ENCODE measurements at regions not wholly inside any gene's neighbourhood (a gene's known extent, or its start where the extent isn't known, plus 50 kb on each side); places are given as distances from the start of the nearest gene placed in this dataset.

DNA sequence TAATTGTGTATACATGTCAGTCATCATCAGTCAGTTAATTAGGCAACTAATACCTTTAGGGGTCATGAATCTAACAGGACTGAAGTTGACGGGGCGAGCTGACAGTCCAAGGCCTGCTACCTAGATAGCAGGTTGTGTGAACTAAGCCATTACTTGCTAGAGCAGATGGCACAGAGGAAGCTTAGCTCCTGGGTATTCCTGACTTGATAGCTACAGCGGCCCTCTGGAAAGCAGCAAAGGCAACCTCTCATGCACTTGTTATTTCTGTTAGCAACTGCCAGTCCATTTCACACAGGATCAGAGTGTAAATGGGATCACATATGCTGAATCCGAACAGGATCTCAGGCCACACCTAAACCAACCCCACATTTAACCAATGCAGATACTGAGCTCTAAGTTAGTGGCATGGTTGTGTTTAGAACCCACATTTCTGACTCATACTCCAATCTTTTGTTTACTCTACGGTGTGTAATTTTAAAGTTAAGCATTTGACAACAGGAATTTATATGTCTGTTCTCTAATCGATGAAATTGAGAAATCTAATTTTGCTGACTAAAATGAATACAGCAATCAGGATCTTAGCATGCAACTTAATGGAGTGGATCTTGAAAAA is 521.3 kb upstream of the ZNF608 start:
- CTCF ChIA-PET: interaction anchor here (1.3 kb wide), 1 partner anchor 12 kb away, joined by 3 read pairs; no protein-coding TSS in a partner anchor
- POLR2A ChIA-PET: interaction anchor here (0.6 kb wide), 1 partner anchor 336 kb away, joined by 5 read pairs; no protein-coding TSS in a partner anchor
- no peak for DNase-seq (ENCODE audit: low read depth, low spot score)

DNA sequence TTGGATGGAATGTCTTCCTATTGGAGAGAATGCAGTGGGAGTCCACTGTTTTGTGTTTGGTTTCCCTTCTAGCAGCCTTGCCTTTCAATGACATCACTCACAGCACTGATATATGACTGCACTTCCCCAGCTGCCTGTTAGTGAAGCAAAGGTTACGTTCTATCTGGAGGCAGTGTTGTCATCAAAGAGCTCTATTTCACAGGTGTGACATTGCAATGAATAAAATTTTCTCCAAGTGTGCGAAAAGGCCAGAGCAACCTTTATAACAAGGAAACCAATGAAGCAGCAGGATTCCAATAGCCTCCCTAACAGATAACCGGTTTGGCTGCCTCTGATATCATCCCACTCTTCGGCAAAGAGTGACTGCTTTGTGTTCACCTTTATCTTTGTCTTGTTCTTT is 523.5 kb upstream of the ZNF608 start:
- POLR2A ChIA-PET: interaction anchor here (0.7 kb wide), 1 partner anchor 658 kb away, joined by 4 read pairs; no protein-coding TSS in a partner anchor
- no peak for DNase-seq (ENCODE audit: low read depth, low spot score)

More for the DNA sequence above, 521.3 kb upstream of the ZNF608 start:
- no peak overlapping the region for H3K4me3 ChIP-seq (ENCODE audit: low read depth, low read length)
- TF ChIP-seq, protein P1, sequence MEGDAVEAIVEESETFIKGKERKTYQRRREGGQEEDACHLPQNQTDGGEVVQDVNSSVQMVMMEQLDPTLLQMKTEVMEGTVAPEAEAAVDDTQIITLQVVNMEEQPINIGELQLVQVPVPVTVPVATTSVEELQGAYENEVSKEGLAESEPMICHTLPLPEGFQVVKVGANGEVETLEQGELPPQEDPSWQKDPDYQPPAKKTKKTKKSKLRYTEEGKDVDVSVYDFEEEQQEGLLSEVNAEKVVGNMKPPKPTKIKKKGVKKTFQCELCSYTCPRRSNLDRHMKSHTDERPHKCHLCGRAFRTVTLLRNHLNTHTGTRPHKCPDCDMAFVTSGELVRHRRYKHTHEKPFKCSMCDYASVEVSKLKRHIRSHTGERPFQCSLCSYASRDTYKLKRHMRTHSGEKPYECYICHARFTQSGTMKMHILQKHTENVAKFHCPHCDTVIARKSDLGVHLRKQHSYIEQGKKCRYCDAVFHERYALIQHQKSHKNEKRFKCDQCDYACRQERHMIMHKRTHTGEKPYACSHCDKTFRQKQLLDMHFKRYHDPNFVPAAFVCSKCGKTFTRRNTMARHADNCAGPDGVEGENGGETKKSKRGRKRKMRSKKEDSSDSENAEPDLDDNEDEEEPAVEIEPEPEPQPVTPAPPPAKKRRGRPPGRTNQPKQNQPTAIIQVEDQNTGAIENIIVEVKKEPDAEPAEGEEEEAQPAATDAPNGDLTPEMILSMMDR (IDR thresholded peaks at IDR 0.05; ENCODE audit: insufficient read depth, low read length, missing control alignments): no peak

DNA sequence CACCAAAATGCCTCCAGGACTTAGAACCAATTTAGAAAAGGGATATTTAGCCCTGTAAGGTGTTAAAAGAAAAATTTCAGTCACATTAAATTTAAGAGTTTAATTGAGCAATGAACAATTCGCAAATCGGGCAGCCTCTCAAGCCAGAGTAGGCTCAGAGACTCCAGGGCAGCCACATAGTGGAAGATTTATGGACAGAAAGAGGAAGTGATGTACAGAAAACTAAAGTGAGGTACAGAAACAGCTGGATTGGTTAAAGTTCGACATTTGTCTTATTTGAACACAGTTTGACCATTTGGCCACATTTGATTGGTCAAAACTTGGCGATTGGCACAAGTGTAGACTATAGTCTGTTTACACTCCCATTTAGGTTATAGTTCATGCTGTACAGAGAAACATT is 525.9 kb upstream of the ZNF608 start:
- CTCF ChIA-PET: no interaction called here
- H3K4me3 ChIP-seq (ENCODE audit: low read depth, low read length): no peak overlapping the region

More for the DNA sequence above, 523.5 kb upstream of the ZNF608 start:
- CTCF ChIA-PET: interaction anchor here (0.9 kb wide), 1 partner anchor 143 kb away, joined by 5 read pairs; no protein-coding TSS in a partner anchor
- no peak overlapping the region for H3K4me3 ChIP-seq (ENCODE audit: low read depth, low read length)
- TF ChIP-seq, protein P1 (IDR thresholded peaks at IDR 0.05; ENCODE audit: insufficient read depth, low read length, missing control alignments): no peak

DNA sequence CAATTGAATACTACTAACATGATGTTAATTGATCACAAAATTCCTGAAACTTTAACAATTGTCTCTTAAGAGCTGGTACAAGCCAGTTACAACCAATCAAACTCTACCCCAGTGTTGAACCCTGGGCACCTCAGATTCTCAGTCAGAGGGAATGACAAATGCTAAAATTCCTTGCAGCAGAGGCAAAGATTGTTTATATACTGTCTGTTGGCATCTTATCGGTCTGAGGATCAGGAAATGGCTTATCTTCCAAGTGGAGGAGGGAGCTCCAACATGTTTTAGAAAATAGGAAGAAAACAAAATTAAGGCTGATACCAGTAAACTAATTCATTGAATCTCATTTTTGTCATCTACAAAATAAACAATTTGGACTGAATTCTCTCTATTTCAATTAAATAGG is 527.8 kb upstream of the ZNF608 start:
- no peak overlapping the region for H3K4me3 ChIP-seq (ENCODE audit: low read depth, low read length)
- CTCF ChIA-PET: interaction anchor here (1.5 kb wide), 1 partner anchor 13 kb away, joined by 3 read pairs; no protein-coding TSS in a partner anchor
- POLR2A ChIA-PET: no interaction called here
- TF ChIP-seq, protein P1 (IDR thresholded peaks at IDR 0.05; ENCODE audit: insufficient read depth, low read length, missing control alignments): no peak
- no peak for DNase-seq (ENCODE audit: low read depth, low spot score)

More for the DNA sequence above, 525.9 kb upstream of the ZNF608 start:
- TF ChIP-seq, protein P1 (IDR thresholded peaks at IDR 0.05; ENCODE audit: insufficient read depth, low read length, missing control alignments): no peak
- POLR2A ChIA-PET: no interaction called here
- no peak for DNase-seq (ENCODE audit: low read depth, low spot score)

DNA sequence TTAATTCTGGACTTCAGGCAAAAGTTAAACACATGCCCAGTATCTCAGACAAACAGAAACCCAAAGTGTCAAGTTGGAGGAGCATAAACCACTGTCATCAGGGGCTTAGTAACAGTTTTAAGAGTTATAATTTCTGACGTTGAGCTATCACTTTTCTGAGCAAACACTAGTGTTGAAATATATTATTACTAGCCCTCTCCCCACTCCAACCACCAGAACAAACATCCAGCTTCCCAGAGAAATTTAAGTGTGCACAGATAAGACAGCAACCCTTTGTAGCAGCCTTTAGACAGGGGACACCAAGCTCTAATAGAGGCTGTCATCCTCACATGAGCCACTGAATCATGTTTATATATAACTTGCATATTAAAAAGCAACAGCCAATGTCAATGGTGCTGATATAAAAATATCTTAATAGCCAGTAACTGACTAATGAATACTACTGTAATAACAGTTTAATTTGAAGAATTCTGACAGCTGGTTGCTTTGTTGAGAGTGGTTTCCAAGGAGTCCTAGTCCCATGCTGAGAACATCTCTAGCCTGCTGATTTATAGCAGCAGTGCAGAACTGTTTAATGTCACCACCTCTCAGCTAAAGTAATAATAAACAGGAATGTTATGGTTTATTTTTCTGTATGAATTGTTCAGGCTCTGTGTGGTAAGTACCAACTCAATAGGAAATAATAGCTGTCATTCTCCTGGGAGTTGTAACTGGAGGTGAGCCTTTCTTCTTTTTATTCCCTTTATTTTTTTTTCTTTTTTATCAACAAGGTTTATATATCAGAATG is 528.7 kb upstream of the ZNF608 start:
- H3K4me3 ChIP-seq (ENCODE audit: low read depth, low read length): no peak overlapping the region
- ChIA-PET POLR2A (interaction anchor here (0.6 kb wide), 1 partner anchor 210 kb away, joined by 3 read pairs; no protein-coding TSS in a partner anchor), CTCF (interaction anchor here (1.2 to 1.5 kb wide), 2 partner anchors 12 to 18 kb away, joined by 3 to 4 read pairs; no protein-coding TSS in a partner anchor)
- TF ChIP-seq, protein P1 (IDR thresholded peaks at IDR 0.05; ENCODE audit: insufficient read depth, low read length, missing control alignments): no peak
- no peak for DNase-seq (ENCODE audit: low read depth, low spot score)

DNA sequence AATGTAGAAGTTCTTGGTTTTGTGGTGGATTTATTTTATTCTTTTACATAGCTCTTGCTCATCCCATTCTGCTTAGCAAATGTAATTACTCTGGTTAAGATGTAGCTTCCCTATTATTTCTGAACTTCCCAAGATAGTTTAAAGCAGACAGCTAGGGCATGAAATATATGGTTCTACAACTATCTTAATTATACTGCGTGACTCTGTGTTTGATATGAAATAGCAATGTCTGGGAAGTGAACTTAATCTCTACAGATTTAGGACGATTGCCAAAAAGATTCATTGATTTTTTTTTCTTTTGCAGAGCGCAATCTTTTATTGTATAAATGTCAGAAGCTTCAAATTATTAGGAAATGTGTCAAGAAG is 529.3 kb upstream of the ZNF608 start:
- ChIA-PET POLR2A (no interaction called here), CTCF (interaction anchor here (0.7 to 1.2 kb wide), 2 partner anchors 18 to 26 kb away, joined by 3 to 4 read pairs; no protein-coding TSS in a partner anchor)
- H3K4me3 ChIP-seq (ENCODE audit: low read depth, low read length): no peak overlapping the region
- no peak for DNase-seq (ENCODE audit: low read depth, low spot score)
- TF ChIP-seq, protein P1 (IDR thresholded peaks at IDR 0.05; ENCODE audit: insufficient read depth, low read length, missing control alignments): no peak
